Osteocyte (in vitro differentiated cells): ENCODE measurements at regions not wholly inside any gene's neighbourhood (a gene's known extent, or its start where the extent isn't known, plus 50 kb on each side); places are given as distances from the start of the nearest gene placed in this dataset.

Experiments used
- DNase-seq: peaks from one replicate; pipeline ENCODE4 v3.0.0; 2021; ENCODE audit warnings: mixed read lengths; ENCODE audit not compliant: unreplicated experiment; ENCODE audit errors: extremely low spot score
- H3K27ac Mint-ChIP-seq: one replicate; pipeline ENCODE4 v1.8.0; 2021; ENCODE audit warnings: mild to moderate bottlenecking, mixed read lengths; ENCODE audit not compliant: unreplicated experiment
- H3K27me3 Mint-ChIP-seq: one replicate; pipeline ENCODE4 v1.8.0; 2021; ENCODE audit warnings: mixed read lengths; ENCODE audit not compliant: unreplicated experiment
- H3K36me3 Mint-ChIP-seq: one replicate; pipeline ENCODE4 v1.8.0; 2021; ENCODE audit warnings: mixed read lengths; ENCODE audit not compliant: unreplicated experiment
- H3K4me1 Mint-ChIP-seq: one replicate; pipeline ENCODE4 v1.8.0; 2021; ENCODE audit warnings: mixed read lengths; ENCODE audit not compliant: unreplicated experiment
- H3K4me3 Mint-ChIP-seq: one replicate; pipeline ENCODE4 v1.8.0; 2021; ENCODE audit warnings: mild to moderate bottlenecking, moderate library complexity, mixed read lengths; ENCODE audit not compliant: unreplicated experiment
- H3K9me3 Mint-ChIP-seq: one replicate; pipeline ENCODE4 v1.8.0; 2021; ENCODE audit warnings: mixed read lengths; ENCODE audit not compliant: unreplicated experiment
- TF ChIP-seq, protein P1 (sequence below): fragments of 200-600 bp; sonication (generic); IDR thresholded peaks from 2 replicates; pipeline ENCODE4 v1.5.0; 2021; ENCODE audit warnings: antibody characterized with exemption, mild to moderate bottlenecking, moderate library complexity

GRCh38 chr9:99464568-99464967 lies 242.5 kb downstream of the SEC61B start:
- Mint-ChIP-seq H3K4me1 (peaks cover 3% of the 10 kb centered on the region), H3K36me3 (no peaks in the 10 kb centered on the region), H3K27ac (no peak overlapping the region), H3K4me3 (no peak overlapping the region), H3K27me3 (no peaks in the 10 kb centered on the region), H3K9me3 (no peaks in the 10 kb centered on the region)
- TF ChIP-seq, protein P1, sequence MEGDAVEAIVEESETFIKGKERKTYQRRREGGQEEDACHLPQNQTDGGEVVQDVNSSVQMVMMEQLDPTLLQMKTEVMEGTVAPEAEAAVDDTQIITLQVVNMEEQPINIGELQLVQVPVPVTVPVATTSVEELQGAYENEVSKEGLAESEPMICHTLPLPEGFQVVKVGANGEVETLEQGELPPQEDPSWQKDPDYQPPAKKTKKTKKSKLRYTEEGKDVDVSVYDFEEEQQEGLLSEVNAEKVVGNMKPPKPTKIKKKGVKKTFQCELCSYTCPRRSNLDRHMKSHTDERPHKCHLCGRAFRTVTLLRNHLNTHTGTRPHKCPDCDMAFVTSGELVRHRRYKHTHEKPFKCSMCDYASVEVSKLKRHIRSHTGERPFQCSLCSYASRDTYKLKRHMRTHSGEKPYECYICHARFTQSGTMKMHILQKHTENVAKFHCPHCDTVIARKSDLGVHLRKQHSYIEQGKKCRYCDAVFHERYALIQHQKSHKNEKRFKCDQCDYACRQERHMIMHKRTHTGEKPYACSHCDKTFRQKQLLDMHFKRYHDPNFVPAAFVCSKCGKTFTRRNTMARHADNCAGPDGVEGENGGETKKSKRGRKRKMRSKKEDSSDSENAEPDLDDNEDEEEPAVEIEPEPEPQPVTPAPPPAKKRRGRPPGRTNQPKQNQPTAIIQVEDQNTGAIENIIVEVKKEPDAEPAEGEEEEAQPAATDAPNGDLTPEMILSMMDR = no peak
- no peak for DNase-seq

DNA sequence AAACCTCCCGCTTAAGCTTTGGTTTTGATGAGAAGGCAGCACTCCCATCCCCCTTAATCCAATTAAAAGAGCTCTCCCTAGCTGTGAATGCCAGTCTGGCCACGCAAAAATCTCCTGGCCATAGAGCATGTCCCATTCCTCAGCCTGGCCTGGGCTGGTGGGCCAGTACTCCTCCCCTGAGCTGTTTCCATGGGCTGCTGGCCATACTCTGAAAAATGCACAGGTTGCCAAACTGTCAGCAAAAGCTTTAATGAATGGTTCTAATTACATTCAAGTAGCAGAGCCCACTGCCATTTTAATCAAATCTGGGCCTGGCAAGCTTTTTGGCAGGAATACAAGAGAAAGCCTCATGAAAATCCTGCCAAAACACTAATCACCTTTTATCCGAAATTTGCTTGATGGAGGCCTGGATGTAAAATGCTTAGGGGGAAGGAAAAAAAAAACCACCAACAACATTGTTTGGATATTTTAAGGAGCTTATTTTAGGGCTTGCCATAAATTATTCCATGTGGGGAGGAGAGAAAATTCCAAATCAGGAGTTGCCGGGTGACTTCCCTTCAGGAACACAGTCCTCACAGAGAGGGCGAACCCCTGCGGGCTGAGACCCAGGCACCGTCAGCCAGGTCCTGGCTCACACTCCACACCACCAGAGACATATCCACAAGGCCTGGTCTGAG lies 243.3 kb downstream of the SEC61B start:
- H3K27me3 Mint-ChIP-seq = no peaks in the 10 kb centered on the region
- H3K4me1 Mint-ChIP-seq = peaks cover 3% of the 10 kb centered on the region
- no peak for DNase-seq
- H3K36me3 Mint-ChIP-seq = no peaks in the 10 kb centered on the region
- H3K9me3 Mint-ChIP-seq = no peaks in the 10 kb centered on the region
- no peak overlapping the region for H3K27ac Mint-ChIP-seq
- TF ChIP-seq, protein P1 = no peak
- H3K4me3 Mint-ChIP-seq = no peak overlapping the region

DNA sequence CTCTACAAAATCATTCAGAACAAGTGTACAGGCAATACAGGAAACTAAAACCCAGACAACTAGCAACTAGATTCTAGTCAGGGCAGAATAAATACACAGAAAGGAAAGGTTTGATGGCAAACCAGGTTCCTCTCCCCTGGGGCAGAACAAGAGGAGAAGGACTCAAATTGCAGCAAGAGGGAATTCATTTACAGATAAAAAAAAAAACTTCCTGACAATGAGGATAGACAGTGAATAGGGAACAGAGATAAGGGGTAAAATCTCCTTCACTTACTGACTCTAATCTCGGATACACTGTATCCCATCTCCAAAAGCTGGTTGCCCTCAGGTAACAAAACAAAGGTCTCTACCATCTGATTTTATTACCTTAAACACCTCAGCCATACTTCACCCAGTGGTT lies 244.0 kb downstream of the SEC61B start:
- H3K36me3 Mint-ChIP-seq = no peaks in the 10 kb centered on the region
- H3K9me3 Mint-ChIP-seq = no peaks in the 10 kb centered on the region
- TF ChIP-seq, protein P1 = no peak
- no peaks in the 10 kb centered on the region for H3K27me3 Mint-ChIP-seq
- no peak for DNase-seq
- peaks cover 3% of the 10 kb centered on the region for H3K4me1 Mint-ChIP-seq
- no peak overlapping the region for H3K4me3 Mint-ChIP-seq
- H3K27ac Mint-ChIP-seq = no peak overlapping the region

DNA sequence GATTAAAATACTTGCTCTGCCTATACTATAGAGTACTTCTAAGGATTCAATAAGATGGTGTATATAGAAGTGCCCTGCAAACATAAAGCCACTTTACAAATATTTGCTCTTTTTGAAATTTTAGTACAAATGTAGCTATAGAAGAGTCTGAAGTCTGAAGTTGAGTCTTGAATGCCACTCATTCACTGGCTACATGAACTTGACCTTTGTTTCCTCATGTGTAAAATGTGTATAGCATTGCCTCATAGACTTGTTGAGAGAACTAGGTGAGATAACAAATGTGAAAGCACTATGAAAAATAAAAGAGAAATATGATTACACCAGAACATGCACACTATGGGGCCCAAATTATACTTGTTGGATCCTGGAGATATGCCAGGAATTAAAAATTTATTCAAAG lies 244.7 kb downstream of the SEC61B start:
- peaks cover 2% of the 10 kb centered on the region for H3K27me3 Mint-ChIP-seq
- no peaks in the 10 kb centered on the region for H3K36me3 Mint-ChIP-seq
- H3K27ac Mint-ChIP-seq = no peak overlapping the region
- no peak overlapping the region for H3K4me3 Mint-ChIP-seq
- H3K4me1 Mint-ChIP-seq = peaks cover 3% of the 10 kb centered on the region
- TF ChIP-seq, protein P1 = no peak
- no peaks in the 10 kb centered on the region for H3K9me3 Mint-ChIP-seq
- no peak for DNase-seq

GRCh38 chr9:99471033-99471432 lies 249.0 kb downstream of the SEC61B start:
- no peak overlapping the region for H3K27ac Mint-ChIP-seq
- H3K4me1 Mint-ChIP-seq = peaks cover 3% of the 10 kb centered on the region
- no peaks in the 10 kb centered on the region for H3K9me3 Mint-ChIP-seq
- no peak overlapping the region for H3K4me3 Mint-ChIP-seq
- H3K27me3 Mint-ChIP-seq = peaks cover 2% of the 10 kb centered on the region
- no peak for DNase-seq
- no peaks in the 10 kb centered on the region for H3K36me3 Mint-ChIP-seq
- TF ChIP-seq, protein P1 = no peak
